NCI-H187 treated with DMSO at 0.1 percent for 48 hours (cell line): ENCODE measurements at regions not wholly inside any gene's neighbourhood (a gene's known extent, or its start where the extent isn't known, plus 50 kb on each side); places are given as distances from the start of the nearest gene placed in this dataset.
"Not testable (repeated sequence)": the region's sequence is repeated elsewhere in the genome, so short reads cannot be mapped to it uniquely, and the experiment has no call there.

ENCODE experiments used
- DNase-seq: peaks from one replicate; lab custom pipeline; 2025; lab: John Stamatoyannopoulos, UW

GRCh38 chr6:78807655-78808355 lies 59.5 kb upstream of the IRAK1BP1 start:
- DNase-seq: not testable (repeated sequence)

DNA sequence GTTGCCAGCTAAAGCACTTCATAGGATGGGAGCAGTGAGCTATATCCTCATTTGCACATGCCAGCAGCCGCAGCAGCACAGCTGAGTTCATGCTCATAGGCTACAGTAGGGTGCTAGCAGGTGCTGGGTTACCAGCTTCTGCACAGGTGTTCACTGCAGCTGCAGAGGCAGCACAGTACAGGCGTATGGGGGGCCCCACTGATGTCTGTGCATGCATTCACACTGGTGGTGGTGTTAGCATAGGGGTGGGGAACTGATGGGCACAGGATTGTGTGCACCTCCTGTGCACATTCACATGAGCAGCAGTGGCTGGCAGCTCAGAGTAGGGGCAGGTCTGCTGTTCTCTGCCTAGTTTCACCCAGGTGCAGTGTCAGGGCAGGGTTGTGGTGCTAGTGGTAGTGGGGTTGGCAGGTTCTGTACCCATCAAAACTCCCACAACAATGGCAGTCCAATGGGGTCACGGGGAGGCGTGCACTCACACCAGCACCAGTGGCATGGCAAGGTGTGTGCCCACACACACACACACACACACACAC lies 58.9 kb upstream of the IRAK1BP1 start:
- DNase-seq: no peak

DNA sequence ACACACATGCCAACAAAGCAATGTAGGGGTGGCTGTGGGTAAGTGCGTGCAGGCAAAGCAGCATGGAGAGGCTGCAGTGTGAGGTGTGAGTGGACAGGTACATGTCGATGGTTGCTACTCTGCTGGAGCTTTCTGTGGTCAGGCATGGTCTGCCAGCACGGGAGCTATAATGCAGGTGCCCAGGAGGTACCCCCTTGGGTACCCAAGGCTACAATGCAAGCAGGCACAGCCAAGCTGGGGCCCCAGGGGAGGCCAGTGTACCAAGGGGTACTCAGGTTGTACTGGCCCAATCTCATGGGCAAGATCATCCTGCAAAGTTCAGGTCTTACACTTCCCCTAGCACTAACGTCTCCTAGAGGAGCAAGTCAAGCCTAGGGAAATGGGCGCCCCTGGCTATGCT lies 58.4 kb upstream of the IRAK1BP1 start:
- no peak for DNase-seq

DNA sequence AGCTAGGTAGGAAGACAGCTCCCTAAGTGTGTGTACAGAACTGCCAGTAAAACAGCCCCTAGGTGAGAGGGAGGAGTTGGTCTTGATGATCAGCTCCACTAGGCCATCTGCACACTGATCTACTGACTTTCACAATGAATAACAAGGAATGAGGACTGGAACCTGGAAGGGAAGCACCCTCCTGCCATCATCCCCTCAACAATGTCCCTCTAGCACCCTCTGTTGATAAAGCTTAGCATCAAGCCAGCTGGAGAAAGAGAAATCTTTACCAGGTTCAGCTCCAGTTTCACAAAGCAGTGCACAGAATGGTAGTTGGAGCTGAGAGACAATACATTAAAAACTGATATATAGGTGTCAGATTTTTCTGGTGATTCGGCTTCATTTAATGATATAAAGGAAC lies 57.2 kb upstream of the IRAK1BP1 start:
- no peak for DNase-seq

DNA sequence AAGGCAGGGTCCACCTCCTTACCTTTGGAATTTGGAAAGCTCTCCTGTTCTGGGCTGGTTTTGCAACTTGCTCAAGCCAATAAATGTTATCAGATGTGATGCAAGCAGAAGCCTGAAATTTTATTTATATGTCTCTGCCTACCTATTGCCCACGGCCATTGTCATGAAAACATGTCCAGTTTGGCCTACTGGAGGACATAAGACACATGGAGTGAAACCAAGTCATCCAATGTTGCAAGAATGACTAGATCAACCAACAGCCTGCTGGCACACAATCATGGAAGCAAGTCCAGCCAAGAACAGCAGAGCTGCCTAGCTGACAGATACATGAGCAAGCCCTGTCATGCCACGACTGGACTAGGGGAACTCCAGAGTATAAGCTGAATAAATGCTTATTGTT lies 56.7 kb upstream of the IRAK1BP1 start:
- no peak for DNase-seq
